ENCODE measurements at regions not wholly inside any gene's neighbourhood (a gene's known extent, or its start where the extent isn't known, plus 50 kb on each side); places are given as distances from the start of the nearest gene placed in this dataset.

DNA sequence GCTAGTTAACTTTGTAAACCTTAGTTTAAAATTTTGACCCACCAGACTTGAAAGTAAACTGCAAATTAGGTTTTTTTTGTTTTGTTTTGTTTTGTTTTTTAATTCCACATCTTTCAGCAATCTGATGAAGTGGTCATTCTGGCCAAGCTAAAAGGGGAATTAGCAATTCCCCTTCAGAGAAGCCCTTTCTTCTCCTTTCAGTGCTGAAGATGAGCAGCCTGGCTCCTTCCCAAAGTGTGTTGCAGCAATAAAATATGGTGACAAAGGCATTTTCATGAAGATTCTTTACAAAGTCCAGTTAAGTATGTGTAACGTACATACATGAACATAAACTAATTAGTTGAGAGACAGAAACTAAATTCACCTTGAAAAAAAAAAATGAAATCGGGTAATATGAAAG is 380.1 kb downstream of the NOVA1 start:
- H3K4me1 Mint-ChIP-seq = peaks cover 6% of the 10 kb centered on the region in 2 experiments
- no peaks in the 10 kb centered on the region for H3K9me3 Mint-ChIP-seq
- Histone ChIP-seq H3K79me2 (ENCODE audit: insufficient read depth, low read length) (no peaks in the 10 kb centered on the region), H3K27me3 (ENCODE audit: insufficient read depth, low read length) (no peaks in the 10 kb centered on the region), H2AK5ac (ENCODE audit: insufficient read length, low read length) (no peak overlapping the region), H2BK15ac (ENCODE audit: low read depth, low read length) (no peak overlapping the region), H3K27ac (ENCODE audit: insufficient read length, low read depth, low read length) (no peak overlapping the region), H3K4me1 (ENCODE audit: insufficient read depth, low read length) (no peaks in the 10 kb centered on the region), H2AFZ (ENCODE audit: low read length) (no peak overlapping the region), H3K9ac (ENCODE audit: extremely low read depth, insufficient read length, low read length) (no peak overlapping the region), H4K5ac (ENCODE audit: insufficient read length, low read depth, low read length) (no peak overlapping the region), H4K20me1 (ENCODE audit: control insufficient read depth, insufficient read depth, insufficient read length) (no peaks in the 10 kb centered on the region), H2BK20ac (ENCODE audit: low read depth, low read length, poor library complexity, severe bottlenecking) (no peak overlapping the region), H2BK12ac (ENCODE audit: insufficient read length, low read depth, low read length) (no peak overlapping the region), H4K91ac (ENCODE audit: insufficient read length, low read depth, low read length) (no peak overlapping the region), H3T11ph (ENCODE audit: low read length) (no peak overlapping the region), H3K23ac (ENCODE audit: insufficient read length, low read depth, low read length) (no peak overlapping the region), H3K18ac (ENCODE audit: insufficient read length, low read depth, low read length) (no peak overlapping the region), H3K23me2 (ENCODE audit: insufficient read length, low read depth, low read length, poor library complexity, severe bottlenecking) (no peaks in the 10 kb centered on the region), H3K4me2 (ENCODE audit: insufficient read depth, insufficient read length, low read length) (no peak overlapping the region), H2BK120ac (ENCODE audit: low read depth, low read length, poor library complexity, severe bottlenecking) (no peak overlapping the region), H4K8ac (replicated peaks; ENCODE audit: insufficient read length, low read depth, low read length) (no peak overlapping the region), H2BK5ac (ENCODE audit: insufficient read length, low read length) (no peak overlapping the region), H3K56ac (ENCODE audit: insufficient read length, low read depth, low read length) (no peak overlapping the region), H3K4ac (ENCODE audit: low read depth, low read length) (no peak overlapping the region), H3K79me1 (ENCODE audit: insufficient read depth, low read depth, low read length, poor library complexity, severe bottlenecking) (no peaks in the 10 kb centered on the region), H3K14ac (ENCODE audit: insufficient read depth, low read length) (no peak overlapping the region), H3K9me3 (ENCODE audit: control insufficient read depth, low read depth, low read length) (no peaks in the 10 kb centered on the region)
- no peak for DNase-seq
- TF ChIP-seq, protein P1, sequence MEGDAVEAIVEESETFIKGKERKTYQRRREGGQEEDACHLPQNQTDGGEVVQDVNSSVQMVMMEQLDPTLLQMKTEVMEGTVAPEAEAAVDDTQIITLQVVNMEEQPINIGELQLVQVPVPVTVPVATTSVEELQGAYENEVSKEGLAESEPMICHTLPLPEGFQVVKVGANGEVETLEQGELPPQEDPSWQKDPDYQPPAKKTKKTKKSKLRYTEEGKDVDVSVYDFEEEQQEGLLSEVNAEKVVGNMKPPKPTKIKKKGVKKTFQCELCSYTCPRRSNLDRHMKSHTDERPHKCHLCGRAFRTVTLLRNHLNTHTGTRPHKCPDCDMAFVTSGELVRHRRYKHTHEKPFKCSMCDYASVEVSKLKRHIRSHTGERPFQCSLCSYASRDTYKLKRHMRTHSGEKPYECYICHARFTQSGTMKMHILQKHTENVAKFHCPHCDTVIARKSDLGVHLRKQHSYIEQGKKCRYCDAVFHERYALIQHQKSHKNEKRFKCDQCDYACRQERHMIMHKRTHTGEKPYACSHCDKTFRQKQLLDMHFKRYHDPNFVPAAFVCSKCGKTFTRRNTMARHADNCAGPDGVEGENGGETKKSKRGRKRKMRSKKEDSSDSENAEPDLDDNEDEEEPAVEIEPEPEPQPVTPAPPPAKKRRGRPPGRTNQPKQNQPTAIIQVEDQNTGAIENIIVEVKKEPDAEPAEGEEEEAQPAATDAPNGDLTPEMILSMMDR (conservative IDR thresholded peaks at IDR 0.05) = no peak
- H3K36me3 Mint-ChIP-seq (ENCODE audit: insufficient read depth in 1 of 3, low read depth in 3 of 3) = no peaks in the 10 kb centered on the region
- no peak overlapping the region for H3K4me3 Mint-ChIP-seq
- no peak overlapping the region for H3K27ac Mint-ChIP-seq
- no CpG with 5 or more reads among the region's 2 CpGs for WGBS (ENCODE audit: extremely low coverage, insufficient read length, low lambda C conversion rate)
- no peaks in the 10 kb centered on the region for H3K27me3 Mint-ChIP-seq (ENCODE audit: low read depth)

Data from H9 (cell line).